Suprapubic skin (tissue), 3 donors: ENCODE measurements at regions not wholly inside any gene's neighbourhood (a gene's known extent, or its start where the extent isn't known, plus 50 kb on each side); places are given as distances from the start of the nearest gene placed in this dataset.

ENCODE experiments used
- EP300 ChIP-seq: sonication (generic); formaldehyde crosslinking; IDR thresholded peaks from one replicate; pipeline ENCODE4 v1.6.1; 2017; ENCODE audit warnings: antibody characterized with exemption
- POLR2A ChIP-seq, 2 donors: fragments of 450-650 bp; IDR thresholded peaks; one replicate each; pipeline ENCODE4 v1.6.1; 2017; ENCODE audit warnings: antibody characterized with exemption in 2 of 2, mild to moderate bottlenecking in 2 of 2, moderate library complexity in 2 of 2
- TF ChIP-seq, protein P1 (sequence below), 2 donors: fragments of 200-600 bp in 1 of 2; fragments of 450-650 bp in 1 of 2; sonication (generic) in 1 of 2; IDR thresholded peaks; one replicate each; pipeline ENCODE4 v1.5.1; 2016 to 2019; ENCODE audit warnings: antibody characterized with exemption in 2 of 2, mild to moderate bottlenecking in 1 of 2, moderate library complexity in 1 of 2

- TF ChIP-seq, protein P1, sequence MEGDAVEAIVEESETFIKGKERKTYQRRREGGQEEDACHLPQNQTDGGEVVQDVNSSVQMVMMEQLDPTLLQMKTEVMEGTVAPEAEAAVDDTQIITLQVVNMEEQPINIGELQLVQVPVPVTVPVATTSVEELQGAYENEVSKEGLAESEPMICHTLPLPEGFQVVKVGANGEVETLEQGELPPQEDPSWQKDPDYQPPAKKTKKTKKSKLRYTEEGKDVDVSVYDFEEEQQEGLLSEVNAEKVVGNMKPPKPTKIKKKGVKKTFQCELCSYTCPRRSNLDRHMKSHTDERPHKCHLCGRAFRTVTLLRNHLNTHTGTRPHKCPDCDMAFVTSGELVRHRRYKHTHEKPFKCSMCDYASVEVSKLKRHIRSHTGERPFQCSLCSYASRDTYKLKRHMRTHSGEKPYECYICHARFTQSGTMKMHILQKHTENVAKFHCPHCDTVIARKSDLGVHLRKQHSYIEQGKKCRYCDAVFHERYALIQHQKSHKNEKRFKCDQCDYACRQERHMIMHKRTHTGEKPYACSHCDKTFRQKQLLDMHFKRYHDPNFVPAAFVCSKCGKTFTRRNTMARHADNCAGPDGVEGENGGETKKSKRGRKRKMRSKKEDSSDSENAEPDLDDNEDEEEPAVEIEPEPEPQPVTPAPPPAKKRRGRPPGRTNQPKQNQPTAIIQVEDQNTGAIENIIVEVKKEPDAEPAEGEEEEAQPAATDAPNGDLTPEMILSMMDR (IDR thresholded peaks at IDR 0.05), result no peak
- TF ChIP-seq POLR2A (IDR thresholded peaks at IDR 0.05) (no peak), EP300 (no peak)
Measured at GRCh38 chr5:68465133-68465532, 249.6 kb downstream of the PIK3R1 start.
